Ecto neural progenitor cell (in vitro differentiated cells): ENCODE measurements at regions not wholly inside any gene's neighbourhood (a gene's known extent, or its start where the extent isn't known, plus 50 kb on each side); places are given as distances from the start of the nearest gene placed in this dataset.
A peak's percentile ranks its signal among the peaks of the same experiment; 100 is the strongest.
"Not testable (repeated sequence)": the region's sequence is repeated elsewhere in the genome, so short reads cannot be mapped to it uniquely, and the experiment has no call there.

Source experiments
- DNase-seq: peaks from one replicate; pipeline ENCODE4 v3.0.0-alpha.2; 2018; ENCODE audit warnings: low spot score

GRCh38 chr6:150739711-150740349, 125.7 kb upstream of the MTHFD1L start:
- no peak for DNase-seq

- DNase-seq, result no peak
These were observed 125.0 kb upstream of the MTHFD1L start for GRCh38 chr6:150740453-150740852.

GRCh38 chr6:150741633-150742200, 123.8 kb upstream of the MTHFD1L start:
- no peak for DNase-seq

GRCh38 chr6:150744522-150745260, 120.8 kb upstream of the MTHFD1L start:
- no peak for DNase-seq

DNA sequence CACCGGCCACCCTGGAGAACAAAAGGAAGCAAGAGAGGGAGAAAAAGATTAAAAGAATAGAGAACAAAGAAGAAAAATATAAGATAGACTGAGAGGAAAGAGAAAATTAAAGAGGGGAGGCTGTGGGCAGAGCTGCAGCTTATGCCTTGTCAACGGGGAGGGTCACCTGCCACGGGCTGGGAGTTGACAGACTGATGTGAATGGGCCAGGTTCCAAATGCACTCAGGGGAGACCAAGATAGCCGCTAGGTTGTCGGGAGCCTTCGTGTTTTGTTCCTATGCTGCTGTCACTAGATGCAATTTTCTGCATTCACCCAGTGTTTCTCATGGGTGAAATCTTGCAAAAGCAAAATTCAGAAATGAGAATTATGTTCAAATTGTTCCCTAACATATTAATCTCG, 119.6 kb upstream of the MTHFD1L start:
- DNase-seq, result no peak

DNA sequence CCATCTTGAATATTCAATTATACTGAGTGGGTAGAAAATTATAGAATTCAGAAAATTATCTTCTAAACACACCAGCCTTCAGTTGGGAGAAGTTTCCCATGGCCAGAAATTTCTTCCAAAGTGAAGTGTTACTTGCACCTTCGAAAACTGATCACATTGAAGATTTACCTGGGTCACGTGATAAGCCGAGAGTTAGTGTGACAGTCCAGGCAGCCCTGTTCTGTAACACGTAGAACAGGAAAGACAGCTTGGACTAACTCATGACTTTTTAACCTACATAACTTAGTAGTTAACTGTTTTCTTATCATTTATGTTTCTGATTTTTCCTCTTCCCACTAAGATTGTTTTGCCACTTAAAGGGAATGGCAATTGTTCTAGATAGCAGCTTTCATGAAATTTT, 118.3 kb upstream of the MTHFD1L start:
- DNase-seq, result no peak

- no peak for DNase-seq
These were observed 116.3 kb upstream of the MTHFD1L start for GRCh38 chr6:150749091-150749670.

DNA sequence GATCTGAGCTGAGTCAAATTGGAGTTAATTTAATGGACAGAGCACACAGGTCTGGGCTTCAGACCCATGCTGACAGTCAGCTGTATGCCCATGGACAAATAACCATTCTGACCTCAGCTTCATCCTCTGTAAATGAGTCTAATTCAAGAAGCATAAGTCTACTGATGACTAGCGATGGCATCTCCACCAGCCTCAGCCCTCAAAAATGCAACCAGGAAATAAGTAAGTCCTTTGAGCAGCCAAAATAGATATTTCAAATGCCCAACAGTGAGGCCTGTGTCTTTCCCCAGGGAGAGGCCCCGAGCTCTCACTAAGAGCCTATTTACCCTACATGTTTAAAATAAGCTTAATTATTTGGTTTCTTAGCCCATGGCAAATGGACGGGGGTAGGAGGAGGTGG, 114.2 kb upstream of the MTHFD1L start:
- no peak for DNase-seq

DNA sequence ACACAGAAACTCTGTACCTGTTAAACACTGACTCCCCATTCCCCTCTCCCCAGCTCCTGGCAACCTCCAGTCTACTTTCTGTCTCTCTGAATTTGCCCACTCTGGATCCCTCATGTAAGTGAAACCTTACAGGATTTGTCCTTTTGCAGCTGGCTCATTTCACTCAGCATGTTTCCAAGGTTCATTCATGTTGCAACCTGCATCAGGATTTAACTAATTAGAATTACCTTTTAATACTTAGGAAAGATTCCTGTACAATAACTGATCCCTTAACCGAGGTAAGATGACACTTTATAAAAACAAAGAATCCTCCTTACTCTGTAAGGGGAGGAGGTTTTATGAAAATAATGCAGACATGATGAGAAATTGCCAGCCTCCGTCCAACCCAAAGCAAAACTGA, 113.1 kb upstream of the MTHFD1L start:
- DNase-seq, result no peak

DNA sequence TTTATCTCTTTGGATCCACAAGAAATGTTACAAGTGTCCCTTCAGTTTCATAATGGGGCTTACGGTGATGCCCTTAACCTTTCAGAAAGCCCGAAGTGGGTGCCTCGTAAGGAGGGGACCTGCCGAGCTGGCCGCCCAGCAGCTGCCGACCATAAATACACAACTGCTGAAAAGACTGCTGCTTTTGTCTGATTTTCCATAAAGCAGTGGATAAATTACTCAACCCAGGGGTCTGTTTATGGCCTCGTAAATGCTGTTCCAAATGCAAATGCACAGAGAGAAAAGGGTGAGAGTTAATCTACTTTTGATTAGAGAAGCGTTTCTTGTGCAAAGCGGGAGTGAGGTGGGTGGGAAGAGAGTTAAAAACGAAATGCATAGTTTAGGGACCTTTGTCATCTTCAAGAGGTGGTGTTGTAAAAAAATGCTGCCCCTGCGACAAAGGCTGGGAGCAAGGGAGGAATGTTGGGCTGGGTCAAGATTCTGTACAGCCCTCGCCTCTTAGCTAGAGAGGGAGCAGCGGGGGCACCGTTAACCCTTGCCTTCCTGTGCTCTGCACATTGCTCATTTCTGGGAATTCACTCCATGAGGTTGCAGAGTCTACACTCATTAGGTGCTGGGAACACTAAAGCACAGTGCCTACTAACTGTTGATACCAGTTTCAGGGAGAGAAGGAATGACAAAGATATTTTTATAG, 112.0 kb upstream of the MTHFD1L start:
- peak; percentile 56 for DNase-seq

DNA sequence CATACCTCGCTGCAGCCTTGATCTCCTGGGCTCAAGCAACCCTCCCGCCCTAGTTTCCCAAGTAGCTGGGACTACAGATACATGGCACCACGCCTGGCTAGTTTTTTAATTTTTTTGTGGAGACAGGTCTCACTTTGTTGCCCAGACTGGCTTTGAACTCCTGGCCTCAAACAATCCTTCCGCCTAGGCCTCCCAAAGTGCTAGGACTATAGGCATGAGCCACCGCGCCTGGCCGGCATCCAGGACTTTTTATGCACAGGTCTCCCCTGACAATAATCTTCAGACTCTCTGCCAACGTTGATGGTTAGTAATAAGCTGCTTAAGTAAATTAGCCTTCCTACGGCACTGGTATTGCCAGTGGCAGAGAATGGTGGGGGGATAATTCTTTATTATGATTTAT, 110.5 kb upstream of the MTHFD1L start:
- no peak for DNase-seq

DNA sequence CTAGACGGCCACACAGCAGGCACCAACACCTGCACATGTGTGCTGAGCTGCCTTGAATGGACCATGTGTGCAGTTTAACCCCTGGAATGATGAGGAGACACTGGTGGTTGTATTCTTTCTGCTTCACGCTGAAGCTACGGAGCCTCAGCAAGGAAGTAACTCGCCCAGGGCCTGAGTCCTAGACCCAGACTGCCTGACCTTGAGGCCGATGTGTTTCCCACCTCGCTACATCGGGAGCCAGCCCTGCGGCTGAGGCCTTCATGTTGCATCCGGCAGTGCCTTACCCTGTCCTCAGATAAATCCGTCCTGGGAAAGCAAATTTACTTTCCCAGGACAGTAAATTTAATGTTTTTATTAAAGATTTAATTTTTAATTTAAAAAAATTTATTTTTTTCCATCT, 110.0 kb upstream of the MTHFD1L start:
- no peak for DNase-seq

GRCh38 chr6:150756173-150756572, 109.3 kb upstream of the MTHFD1L start:
- DNase-seq, result no peak

- not testable (repeated sequence) for DNase-seq
These were observed 107.7 kb upstream of the MTHFD1L start for GRCh38 chr6:150757807-150758206.

DNA sequence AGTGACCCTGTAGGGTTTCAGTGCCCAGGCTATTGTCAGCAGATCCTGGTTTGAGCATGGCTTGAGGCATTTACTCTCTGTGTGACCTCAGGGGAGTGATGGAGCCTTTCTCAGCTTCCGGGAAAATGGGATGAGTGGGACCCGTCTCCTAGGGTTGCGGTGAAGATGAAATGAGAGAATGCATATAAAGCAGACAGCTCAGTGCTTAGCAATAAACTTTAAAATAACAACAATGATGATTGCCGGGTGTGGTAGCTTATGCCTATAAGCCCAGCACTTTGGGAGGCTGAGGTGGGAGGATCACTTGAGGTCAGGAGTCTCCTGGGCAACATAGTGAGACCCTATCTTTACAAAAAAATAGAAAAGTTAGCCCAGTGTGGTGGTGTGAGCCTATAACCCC, 106.0 kb upstream of the MTHFD1L start:
- DNase-seq, result no peak

GRCh38 chr6:150761771-150762170, 103.7 kb upstream of the MTHFD1L start:
- DNase-seq, result no peak

GRCh38 chr6:150764334-150765066, 101.0 kb upstream of the MTHFD1L start:
- DNase-seq, result no peak

DNA sequence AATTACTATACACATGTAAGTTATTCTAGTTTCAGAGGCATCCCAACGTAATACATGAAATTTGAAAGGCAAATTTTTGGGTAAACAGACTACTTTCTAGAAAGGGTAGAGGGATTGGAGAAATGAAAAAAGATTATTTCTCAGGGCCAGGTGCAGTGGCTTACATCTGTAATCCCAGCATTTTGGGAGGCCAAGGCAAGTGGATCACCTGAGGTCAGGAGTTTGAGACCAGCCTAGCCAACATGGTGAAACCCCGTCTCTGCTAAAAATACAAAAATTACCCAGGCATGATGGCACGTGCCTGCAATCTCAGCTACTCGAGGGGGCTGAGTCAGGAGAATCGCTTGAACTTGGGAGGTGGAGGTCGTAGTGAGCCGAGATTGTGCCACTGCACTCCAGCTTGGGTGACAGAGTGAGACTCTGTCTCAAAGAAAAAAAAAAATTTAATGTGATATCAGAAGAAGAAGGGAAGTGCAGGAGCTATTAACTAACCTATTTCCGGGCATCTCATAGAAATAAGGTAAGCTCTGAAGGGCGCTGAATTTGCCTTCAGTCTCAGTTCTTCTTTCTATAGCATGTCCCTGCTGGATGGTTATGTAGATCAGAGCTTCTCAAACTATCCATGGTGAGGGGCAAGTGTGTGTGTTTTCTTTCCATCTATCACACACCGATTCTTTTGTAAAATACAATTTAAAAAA, 100.3 kb upstream of the MTHFD1L start:
- no peak for DNase-seq

GRCh38 chr6:150766201-150766997, 99.1 kb upstream of the MTHFD1L start:
- no peak for DNase-seq

GRCh38 chr6:150767161-150767560, 98.3 kb upstream of the MTHFD1L start:
- DNase-seq, result no peak
